Naive thymus-derived CD4-positive, alpha-beta T cell (primary cell): ENCODE measurements at regions not wholly inside any gene's neighbourhood (a gene's known extent, or its start where the extent isn't known, plus 50 kb on each side); places are given as distances from the start of the nearest gene placed in this dataset.
A peak's percentile ranks its signal among the peaks of the same experiment; 100 is the strongest.

Source experiments
- ATAC-seq: fragments of 150-1000 bp; cut with Tn5 transposase; 2 replicates; pipeline ENCODE4 v1.10.0; 2021; ENCODE audit warnings: mild to moderate bottlenecking, moderate library complexity
- CTCF ChIA-PET: fragments of 350-600 bp; sonication (Branson Sonifier 250); formaldehyde crosslinking; loops from one replicate; lab custom pipeline; 2021; ENCODE audit warnings: antibody characterized with exemption; lab: Charles Lee
- POLR2A ChIA-PET: fragments of 350-600 bp; sonication (Branson Sonifier 250); formaldehyde crosslinking; loops from one replicate; lab custom pipeline; 2021; ENCODE audit warnings: antibody characterized with exemption, inconsistent platforms; lab: Charles Lee
- DNase-seq, 9 donors: peaks; one replicate each; pipeline versions ENCODE4 v3.0.0 to v3.0.0-alpha.2; 2020 to 2022; ENCODE audit warnings: mixed read lengths in 1 of 9
- H3K27ac ChIP-seq: one replicate; pipeline ENCODE4 v1.7.0; 2013; ENCODE audit warnings: mild to moderate bottlenecking, low read depth, low read length, moderate library complexity
- H3K27me3 ChIP-seq, 2 donors: one replicate each; pipeline ENCODE4 v1.7.0; 2013; ENCODE audit warnings: low read length in 2 of 2, mild to moderate bottlenecking in 2 of 2, moderate library complexity in 2 of 2; ENCODE audit not compliant: control insufficient read depth in 2 of 2, insufficient read depth in 2 of 2
- H3K36me3 ChIP-seq, 3 experiments: 1 replicate in 2 of 3; 2 replicates in 1 of 3; pipeline ENCODE4 v1.7.0; 2013; ENCODE audit warnings: low read length in 3 of 3, mild to moderate bottlenecking in 3 of 3, moderate library complexity in 1 of 3; ENCODE audit not compliant: insufficient read depth in 3 of 3, control insufficient read depth in 2 of 3
- H3K4me1 ChIP-seq, 2 donors: one replicate each; pipeline ENCODE4 v1.7.0; 2013; ENCODE audit warnings: low read length in 2 of 2, mild to moderate bottlenecking in 2 of 2, moderate library complexity in 1 of 2; ENCODE audit not compliant: control insufficient read depth in 2 of 2, insufficient read depth in 2 of 2
- H3K4me3 ChIP-seq: 2 replicates; pipeline ENCODE4 v1.7.0; 2013; ENCODE audit warnings: mild to moderate bottlenecking, low read length
- H3K9me3 ChIP-seq, 3 experiments: 1 replicate in 2 of 3; 2 replicates in 1 of 3; pipeline ENCODE4 v1.7.0; 2013; ENCODE audit warnings: low read length in 3 of 3; ENCODE audit not compliant: control insufficient read depth in 2 of 3
- H3K27ac Mint-ChIP-seq, 9 donors: one replicate each; pipeline ENCODE4 v1.8.0; 2020 to 2022; ENCODE audit warnings: mixed read lengths in 9 of 9, mild to moderate bottlenecking in 8 of 9, moderate library complexity in 5 of 9, inconsistent platforms in 2 of 9
- H3K27me3 Mint-ChIP-seq, 5 donors: one replicate each; pipeline ENCODE4 v1.8.0; 2021 to 2022; ENCODE audit warnings: mixed read lengths in 5 of 5, mild to moderate bottlenecking in 1 of 5
- H3K36me3 Mint-ChIP-seq, 5 donors: one replicate each; pipeline ENCODE4 v1.8.0; 2020 to 2022; ENCODE audit warnings: mixed read lengths in 5 of 5, mild to moderate bottlenecking in 3 of 5, inconsistent platforms in 1 of 5
- H3K4me1 Mint-ChIP-seq, 7 donors: one replicate each; pipeline ENCODE4 v1.8.0; 2020 to 2022; ENCODE audit warnings: mixed read lengths in 7 of 7, mild to moderate bottlenecking in 3 of 7, inconsistent platforms in 1 of 7
- H3K4me3 Mint-ChIP-seq, 10 donors: one replicate each; pipeline ENCODE4 v1.8.0; 2020 to 2022; ENCODE audit warnings: mild to moderate bottlenecking in 10 of 10, mixed read lengths in 10 of 10, moderate library complexity in 6 of 10, inconsistent platforms in 2 of 10
- H3K9me3 Mint-ChIP-seq, 11 donors: one replicate each; pipeline ENCODE4 v1.8.0; 2020 to 2022; ENCODE audit warnings: mixed read lengths in 11 of 11, mild to moderate bottlenecking in 4 of 11, inconsistent platforms in 1 of 11, moderate library complexity in 1 of 11
- intact Hi-C, 2 donors: fragments of 100-400 bp; cut with micrococcal nuclease; formaldehyde crosslinking; loops; one replicate each; pipeline ENCODE4 v1.15.1; 2023

- Mint-ChIP-seq H3K4me3 (no peak overlapping the region), H3K9me3 (peaks cover 0 to 3% (median 0%) of the 10 kb centered on the region in 11 donors), H3K36me3 (peaks cover 0 to 4% (median 0%) of the 10 kb centered on the region in 5 donors), H3K27ac (no peak overlapping the region), H3K27me3 (peaks cover 0 to 42% (median 7%) of the 10 kb centered on the region in 5 donors), H3K4me1 (peaks cover 0 to 13% (median 11%) of the 10 kb centered on the region in 7 donors)
- H3K4me1 ChIP-seq, result no peaks in the 10 kb centered on the region
- no peaks in the 10 kb centered on the region for H3K9me3 ChIP-seq
- no peak for ATAC-seq
- intact Hi-C loops, result no loop called here
- CTCF ChIA-PET, result interaction anchor here (1.0 kb wide), 1 partner anchor 300 kb away, joined by 3 read pairs; no protein-coding TSS in a partner anchor
- H3K36me3 ChIP-seq, result no peaks in the 10 kb centered on the region
- POLR2A ChIA-PET, result interaction anchor here (0.6 kb wide), 1 partner anchor 208 kb away, joined by 3 read pairs; no protein-coding TSS in a partner anchor
- no peak for DNase-seq
- no peaks in the 10 kb centered on the region for H3K27me3 ChIP-seq
- no peak overlapping the region for H3K4me3 ChIP-seq
- H3K27ac ChIP-seq, result no peak overlapping the region
Measured at GRCh38 chr11:13848031-13848430, 114.5 kb upstream of the SPON1 start.

DNA sequence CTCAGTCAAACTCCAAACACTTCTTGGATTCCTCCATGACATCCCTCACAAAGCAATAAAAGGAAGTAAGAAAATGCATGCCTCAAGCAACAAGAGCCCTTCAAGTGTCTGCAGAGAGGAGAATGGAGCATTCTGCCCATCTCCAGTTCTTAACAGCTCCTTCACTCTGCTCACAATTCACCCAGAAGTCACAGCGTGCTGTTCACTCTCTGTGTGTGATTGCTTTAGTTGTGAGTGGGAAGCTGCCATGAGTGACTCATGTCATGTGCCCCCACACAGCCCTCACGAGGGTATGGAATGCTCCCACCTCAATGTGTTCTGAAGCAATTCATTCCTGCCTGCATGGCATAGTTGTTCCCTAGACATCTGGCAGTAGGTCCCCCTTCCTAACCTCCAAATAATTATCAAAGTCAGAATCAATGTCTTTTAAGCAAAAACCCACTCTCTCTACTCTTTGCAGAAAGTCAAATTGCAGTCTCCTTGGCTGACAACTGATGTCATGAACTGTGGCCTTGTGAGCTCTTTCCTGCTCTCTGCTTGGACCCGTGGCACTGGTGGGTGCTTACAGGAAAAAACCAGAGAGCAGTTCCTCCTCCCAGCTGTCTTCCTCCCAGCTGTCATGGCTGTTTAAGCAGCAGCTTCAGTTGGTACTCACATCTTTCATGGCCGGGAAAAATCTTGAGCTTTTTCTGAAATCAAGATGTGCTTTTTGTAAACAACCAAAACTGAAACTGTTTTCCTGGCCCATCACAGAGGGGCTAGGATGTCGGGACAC is 112.1 kb upstream of the SPON1 start:
- CTCF ChIA-PET, result interaction anchor here (1.4 kb wide), 1 partner anchor 78 kb away, joined by 3 read pairs; no protein-coding TSS in a partner anchor

DNA sequence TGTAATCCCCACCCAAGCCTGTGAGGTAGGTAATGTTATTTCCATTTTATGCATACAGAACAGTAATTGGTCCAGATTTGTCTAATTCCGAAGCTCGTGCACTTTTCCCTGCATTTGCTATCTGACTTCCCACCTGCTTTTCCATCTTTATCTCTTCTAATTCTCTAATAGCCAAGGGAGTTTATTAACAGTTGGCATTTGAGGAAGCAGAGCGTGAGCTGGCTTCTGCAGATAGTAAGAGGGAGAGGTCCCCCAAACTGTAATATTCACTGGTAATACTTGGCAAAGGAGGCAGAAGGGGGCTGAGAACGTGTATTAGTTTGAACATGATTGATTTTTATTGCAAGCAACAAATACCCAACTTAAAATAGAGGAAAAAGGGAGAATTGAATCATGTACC is 110.8 kb upstream of the SPON1 start:
- no peak for DNase-seq
- H3K27ac Mint-ChIP-seq, result no peak overlapping the region
- H3K27ac ChIP-seq, result no peak overlapping the region
- CTCF ChIA-PET, result no interaction called here
- no peaks in the 10 kb centered on the region for H3K9me3 ChIP-seq
- H3K4me3 Mint-ChIP-seq, result no peak overlapping the region
- intact Hi-C loops, result no loop called here
- H3K36me3 ChIP-seq, result no peaks in the 10 kb centered on the region
- POLR2A ChIA-PET, result interaction anchor here (1.6 kb wide), 1 partner anchor 111 kb away, joined by 5 read pairs; the partner anchor contains the start of gene SPON1
- H3K4me1 Mint-ChIP-seq, result peaks cover 0 to 13% (median 12%) of the 10 kb centered on the region in 7 donors
- peaks cover 0 to 51% (median 7%) of the 10 kb centered on the region in 5 donors for H3K27me3 Mint-ChIP-seq
- ATAC-seq, result no peak
- no peak overlapping the region for H3K4me3 ChIP-seq
- no peaks in the 10 kb centered on the region for H3K27me3 ChIP-seq
- H3K9me3 Mint-ChIP-seq, result no peaks in the 10 kb centered on the region
- H3K36me3 Mint-ChIP-seq, result peaks cover 0 to 3% (median 0%) of the 10 kb centered on the region in 5 donors
- H3K4me1 ChIP-seq, result no peaks in the 10 kb centered on the region

More for the DNA sequence above, 112.1 kb upstream of the SPON1 start:
- no peaks in the 10 kb centered on the region for H3K36me3 ChIP-seq
- Mint-ChIP-seq H3K36me3 (peaks cover 0 to 3% (median 0%) of the 10 kb centered on the region in 5 donors), H3K27ac (no peak overlapping the region), H3K9me3 (peaks cover 0 to 3% (median 0%) of the 10 kb centered on the region in 11 donors), H3K4me1 (peaks cover 0 to 13% (median 12%) of the 10 kb centered on the region in 7 donors), H3K4me3 (no peak overlapping the region), H3K27me3 (peaks cover 0 to 48% (median 7%) of the 10 kb centered on the region in 5 donors)
- ATAC-seq (no peak), DNase-seq (no peak)
- H3K27ac ChIP-seq, result no peak overlapping the region
- H3K27me3 ChIP-seq, result no peaks in the 10 kb centered on the region
- H3K4me1 ChIP-seq, result no peaks in the 10 kb centered on the region
- intact Hi-C loops, result no loop called here
- no peaks in the 10 kb centered on the region for H3K9me3 ChIP-seq
- no peak overlapping the region for H3K4me3 ChIP-seq
- POLR2A ChIA-PET, result interaction anchor here (0.6 to 1.6 kb wide), 2 partner anchors 112 to 172 kb away, joined by 3 to 5 read pairs; partner anchors contain the start of gene SPON1

DNA sequence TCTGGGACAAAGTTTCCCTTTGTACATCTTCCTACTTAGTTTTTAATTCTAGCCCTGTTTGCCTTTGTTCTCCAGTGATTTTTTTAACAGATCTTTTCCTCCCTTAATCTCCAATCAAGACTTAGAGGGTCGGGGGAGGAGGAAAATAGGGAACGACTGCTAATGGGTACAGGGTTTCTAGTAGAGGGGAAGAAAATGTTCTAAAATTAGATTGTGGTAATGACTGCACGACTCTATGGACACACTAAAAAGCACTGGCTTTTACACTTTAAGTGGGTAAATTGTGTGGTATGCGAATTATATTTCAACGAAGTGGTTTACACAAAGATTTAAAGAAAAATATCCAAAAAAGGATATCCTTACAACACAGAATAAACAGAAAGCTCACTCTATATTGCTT is 110.0 kb upstream of the SPON1 start:
- H3K4me3 ChIP-seq, result no peak overlapping the region
- no peaks in the 10 kb centered on the region for H3K9me3 ChIP-seq
- H3K4me3 Mint-ChIP-seq, result no peak overlapping the region
- ChIA-PET POLR2A (no interaction called here), CTCF (no interaction called here)
- DNase-seq (no peak), ATAC-seq (no peak)
- no peaks in the 10 kb centered on the region for H3K36me3 ChIP-seq
- no peaks in the 10 kb centered on the region for H3K9me3 Mint-ChIP-seq
- no peak overlapping the region for H3K27ac ChIP-seq
- H3K27ac Mint-ChIP-seq, result no peak overlapping the region
- peaks cover 0 to 3% (median 0%) of the 10 kb centered on the region in 5 donors for H3K36me3 Mint-ChIP-seq
- H3K27me3 Mint-ChIP-seq, result peaks cover 0 to 48% (median 7%) of the 10 kb centered on the region in 5 donors
- intact Hi-C loops, result no loop called here
- H3K4me1 Mint-ChIP-seq, result peaks cover 0 to 13% (median 11%) of the 10 kb centered on the region in 7 donors
- H3K27me3 ChIP-seq, result no peaks in the 10 kb centered on the region
- no peaks in the 10 kb centered on the region for H3K4me1 ChIP-seq

DNA sequence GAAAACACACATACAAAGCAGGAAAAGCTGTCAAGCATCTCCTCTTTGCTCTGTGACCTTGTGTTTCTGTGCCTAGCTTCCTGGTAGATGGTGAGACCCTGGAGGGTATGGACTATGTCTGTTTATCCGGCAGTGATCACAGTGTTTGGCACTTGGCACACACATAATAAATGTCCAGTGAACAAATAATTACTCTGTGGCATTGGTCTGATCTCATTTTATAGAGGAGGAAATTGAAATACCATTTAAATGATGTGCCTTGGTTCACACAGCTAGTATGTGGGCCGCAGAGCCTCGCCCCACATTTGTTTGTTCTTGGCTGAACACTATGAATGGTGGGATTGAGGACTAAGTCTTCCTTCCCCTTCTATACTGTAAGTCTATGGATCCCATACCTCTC is 104.7 kb upstream of the SPON1 start:
- no peak for ATAC-seq
- peaks cover 0 to 16% (median 0%) of the 10 kb centered on the region in 5 donors for H3K27me3 Mint-ChIP-seq
- H3K9me3 Mint-ChIP-seq, result peaks cover 0 to 4% (median 0%) of the 10 kb centered on the region in 11 donors
- peaks cover 20 to 27% (median 24%) of the 10 kb centered on the region in 7 donors for H3K4me1 Mint-ChIP-seq
- Histone ChIP-seq H3K9me3 (no peaks in the 10 kb centered on the region), H3K4me3 (no peak overlapping the region), H3K27ac (no peak overlapping the region), H3K36me3 (no peaks in the 10 kb centered on the region), H3K27me3 (no peaks in the 10 kb centered on the region), H3K4me1 (peaks cover 6 to 19% of the 10 kb centered on the region in 2 donors)
- CTCF ChIA-PET, result interaction anchor here (0.6 to 4.4 kb wide), 8 partner anchors 81 to 391 kb away, joined by 3 to 35 read pairs (median 3); no protein-coding TSS in a partner anchor
- peak overlapping the region in 3 of 9 donors; percentile 11 to 79 (median 19) for H3K27ac Mint-ChIP-seq
- H3K36me3 Mint-ChIP-seq, result peaks cover 0 to 11% (median 3%) of the 10 kb centered on the region in 5 donors
- H3K4me3 Mint-ChIP-seq, result no peak overlapping the region
- DNase-seq, result no peak
- intact Hi-C loops, result no loop called here
- POLR2A ChIA-PET, result interaction anchor here (0.8 to 2.6 kb wide), 2 partner anchors 11 to 232 kb away, joined by 3 to 14 read pairs; no protein-coding TSS in a partner anchor

GRCh38 chr11:13859892-13860291 is 102.6 kb upstream of the SPON1 start:
- CTCF ChIA-PET, result interaction anchor here (0.7 to 4.4 kb wide), 8 partner anchors 65 to 872 kb away, joined by 3 to 35 read pairs (median 4); no protein-coding TSS in a partner anchor
- peak overlapping the region in 8 of 9 donors; percentile 12 to 76 (median 38) for H3K27ac Mint-ChIP-seq

More at GRCh38 chr11:13859892-13860291, 102.6 kb upstream of the SPON1 start:
- intact Hi-C loops, result loop anchor here in 1 of 2 donors (1.0 to 10.0 kb wide), 10 partner anchors 9 to 1035 kb away; partner anchors contain the start of gene CYP2R1
- peak overlapping the region in 6 of 10 donors; percentile 11 to 58 (median 38) for H3K4me3 Mint-ChIP-seq
- H3K36me3 ChIP-seq, result no peaks in the 10 kb centered on the region
- peak; percentile 87 for ATAC-seq
- no peaks in the 10 kb centered on the region for H3K27me3 ChIP-seq
- peaks cover 6 to 19% of the 10 kb centered on the region in 2 donors for H3K4me1 ChIP-seq
- H3K27ac ChIP-seq, result no peak overlapping the region
- H3K27me3 Mint-ChIP-seq, result peaks cover 0 to 6% (median 0%) of the 10 kb centered on the region in 5 donors
- H3K4me3 ChIP-seq, result no peak overlapping the region
- H3K9me3 Mint-ChIP-seq, result peaks cover 0 to 4% (median 0%) of the 10 kb centered on the region in 11 donors
- no peaks in the 10 kb centered on the region for H3K9me3 ChIP-seq
- POLR2A ChIA-PET, result interaction anchor here (0.9 to 2.6 kb wide), 4 partner anchors 9 to 98 kb away, joined by 4 to 14 read pairs (median 6); no protein-coding TSS in a partner anchor
- peaks cover 0 to 15% (median 3%) of the 10 kb centered on the region in 5 donors for H3K36me3 Mint-ChIP-seq
- H3K4me1 Mint-ChIP-seq, result peaks cover 20 to 33% (median 25%) of the 10 kb centered on the region in 7 donors
- peak in 7 of 9 donors; percentile 26 to 70 (median 58) for DNase-seq
